ENCODE measurements at regions not wholly inside any gene's neighbourhood (a gene's known extent, or its start where the extent isn't known, plus 50 kb on each side); places are given as distances from the start of the nearest gene placed in this dataset.

- DNase-seq (ENCODE audit: low read depth in 2 of 2): no peak
- no peaks in the 10 kb centered on the region for H3K27me3 ChIP-seq (ENCODE audit: control insufficient read depth, insufficient read depth, low read length)
- no peak overlapping the region for H3K27ac ChIP-seq (ENCODE audit: insufficient read depth, low read length)
- TF ChIP-seq EZH2 (IDR thresholded peaks at IDR 0.05; ENCODE audit: low read length, missing control alignments) (no peak), CTCF (conservative IDR thresholded peaks at IDR 0.05 in 1 of 2, IDR thresholded peaks at IDR 0.05 in 1 of 2; ENCODE audit: low read depth in 1 of 2, low read length in 2 of 2) (no peak)
- no peak overlapping the region for H3K4me3 ChIP-seq (replicated peaks in 1 of 4; ENCODE audit: control extremely low read depth in 1 of 4, insufficient read depth in 1 of 4, low read depth in 3 of 4, low read length in 4 of 4)
- H2AFZ ChIP-seq (ENCODE audit: low read length): no peak overlapping the region
- no peak overlapping the region for H3K9ac ChIP-seq (ENCODE audit: insufficient read depth, low read length)
- no peaks in the 10 kb centered on the region for H3K36me3 ChIP-seq (ENCODE audit: control insufficient read depth, insufficient read depth, low read length)
- no peaks in the 10 kb centered on the region for H4K20me1 ChIP-seq (ENCODE audit: control insufficient read depth, extremely low read depth, insufficient read depth, low read length)
- H3K79me2 ChIP-seq (ENCODE audit: control insufficient read depth, insufficient read depth, low read length): no peaks in the 10 kb centered on the region
- H3K4me2 ChIP-seq (ENCODE audit: extremely low read depth, insufficient read depth, low read length): no peak overlapping the region
- H3K4me1 ChIP-seq (ENCODE audit: control insufficient read depth, extremely low read depth, insufficient read depth, low read length): no peaks in the 10 kb centered on the region
- no peaks in the 10 kb centered on the region for H3K9me3 ChIP-seq (ENCODE audit: control insufficient read depth, insufficient read depth, low read depth, low read length)
Measured at GRCh38 chr7:122211362-122211761, 67.3 kb upstream of the AASS start.

- no peaks in the 10 kb centered on the region for H3K4me1 ChIP-seq (ENCODE audit: control insufficient read depth, extremely low read depth, insufficient read depth, low read length)
Measured at GRCh38 chr7:122206985-122207384, 62.9 kb upstream of the AASS start.

DNA sequence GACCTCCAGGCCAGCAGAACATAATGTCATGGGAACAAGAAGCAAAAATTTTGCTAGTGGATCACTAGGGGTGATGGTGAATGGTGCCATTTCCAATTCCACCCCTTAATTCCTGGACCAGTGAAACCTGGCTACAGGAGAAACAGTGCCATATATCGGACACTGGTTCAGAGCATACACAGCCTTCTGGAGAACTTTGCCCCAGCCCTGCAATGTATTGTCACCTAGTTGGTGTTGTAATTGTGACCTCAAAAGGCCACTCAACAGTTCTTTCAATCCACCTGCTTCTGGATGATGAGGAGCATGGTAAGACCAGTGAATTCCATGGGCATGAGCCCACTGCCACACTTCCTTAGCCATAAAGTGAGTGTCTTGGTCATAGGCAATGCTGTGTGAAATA is 59.8 kb upstream of the AASS start:
- H3K27ac ChIP-seq (ENCODE audit: insufficient read depth, low read length): no peak overlapping the region
- H3K4me1 ChIP-seq (ENCODE audit: control insufficient read depth, extremely low read depth, insufficient read depth, low read length): no peaks in the 10 kb centered on the region
- no peak overlapping the region for H3K9ac ChIP-seq (ENCODE audit: insufficient read depth, low read length)
- no peak overlapping the region for H3K4me3 ChIP-seq (replicated peaks in 1 of 4; ENCODE audit: control extremely low read depth in 1 of 4, insufficient read depth in 1 of 4, low read depth in 3 of 4, low read length in 4 of 4)
- no peaks in the 10 kb centered on the region for H3K9me3 ChIP-seq (ENCODE audit: control insufficient read depth, insufficient read depth, low read depth, low read length)
- H4K20me1 ChIP-seq (ENCODE audit: control insufficient read depth, extremely low read depth, insufficient read depth, low read length): no peaks in the 10 kb centered on the region
- DNase-seq (ENCODE audit: low read depth in 2 of 2): no peak
- H3K79me2 ChIP-seq (ENCODE audit: control insufficient read depth, insufficient read depth, low read length): no peaks in the 10 kb centered on the region
- TF ChIP-seq CTCF (conservative IDR thresholded peaks at IDR 0.05 in 1 of 2, IDR thresholded peaks at IDR 0.05 in 1 of 2; ENCODE audit: low read depth in 1 of 2, low read length in 2 of 2): no peak
- TF ChIP-seq EZH2 (IDR thresholded peaks at IDR 0.05; ENCODE audit: low read length, missing control alignments): no peak
- H3K36me3 ChIP-seq (ENCODE audit: control insufficient read depth, insufficient read depth, low read length): no peaks in the 10 kb centered on the region
- H3K4me2 ChIP-seq (ENCODE audit: extremely low read depth, insufficient read depth, low read length): no peak overlapping the region
- H2AFZ ChIP-seq (ENCODE audit: low read length): no peak overlapping the region
- no peaks in the 10 kb centered on the region for H3K27me3 ChIP-seq (ENCODE audit: control insufficient read depth, insufficient read depth, low read length)

More at GRCh38 chr7:122206985-122207384, 62.9 kb upstream of the AASS start:
- Histone ChIP-seq H3K9me3 (ENCODE audit: control insufficient read depth, insufficient read depth, low read depth, low read length) (no peaks in the 10 kb centered on the region), H3K27me3 (ENCODE audit: control insufficient read depth, insufficient read depth, low read length) (no peaks in the 10 kb centered on the region), H3K4me2 (ENCODE audit: extremely low read depth, insufficient read depth, low read length) (no peak overlapping the region), H3K27ac (ENCODE audit: insufficient read depth, low read length) (no peak overlapping the region), H2AFZ (ENCODE audit: low read length) (no peak overlapping the region), H3K4me3 (replicated peaks in 1 of 4; ENCODE audit: control extremely low read depth in 1 of 4, insufficient read depth in 1 of 4, low read depth in 3 of 4, low read length in 4 of 4) (no peak overlapping the region), H3K9ac (ENCODE audit: insufficient read depth, low read length) (no peak overlapping the region), H3K36me3 (ENCODE audit: control insufficient read depth, insufficient read depth, low read length) (no peaks in the 10 kb centered on the region), H4K20me1 (ENCODE audit: control insufficient read depth, extremely low read depth, insufficient read depth, low read length) (no peaks in the 10 kb centered on the region), H3K79me2 (ENCODE audit: control insufficient read depth, insufficient read depth, low read length) (no peaks in the 10 kb centered on the region)
- DNase-seq (ENCODE audit: low read depth in 2 of 2): no peak
- TF ChIP-seq EZH2 (IDR thresholded peaks at IDR 0.05; ENCODE audit: low read length, missing control alignments) (no peak), CTCF (conservative IDR thresholded peaks at IDR 0.05 in 1 of 2, IDR thresholded peaks at IDR 0.05 in 1 of 2; ENCODE audit: low read depth in 1 of 2, low read length in 2 of 2) (no peak)

All from fibroblast of lung (primary cell).